Left renal pelvis (tissue), 4 donors: ENCODE measurements at regions not wholly inside any gene's neighbourhood (a gene's known extent, or its start where the extent isn't known, plus 50 kb on each side); places are given as distances from the start of the nearest gene placed in this dataset.

Experiments used
- DNase-seq, 4 donors: peaks; one replicate each; pipeline ENCODE4 v3.0.0-alpha.2; 2013; ENCODE audit warnings: low read depth in 4 of 4, low spot score in 3 of 4

DNA sequence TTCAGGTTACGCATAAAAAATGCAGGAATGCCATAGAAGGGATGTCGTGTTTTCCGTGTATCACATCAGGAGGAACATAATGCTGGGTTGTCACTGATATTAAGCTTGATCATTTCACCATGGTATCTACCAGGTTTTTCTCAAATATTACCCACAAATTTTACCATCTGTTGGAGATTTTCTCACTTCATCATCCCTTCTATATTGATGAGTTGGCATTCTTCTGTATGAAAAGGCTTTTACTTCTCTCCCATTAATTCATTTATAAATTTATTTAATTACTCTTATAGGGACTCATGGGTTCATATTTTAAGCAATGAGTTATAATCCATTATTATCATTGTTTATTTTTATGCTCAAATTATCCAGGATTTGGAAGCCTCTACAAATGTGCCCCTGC is 608.2 kb downstream of the EPHA4 start:
- no peak for DNase-seq

DNA sequence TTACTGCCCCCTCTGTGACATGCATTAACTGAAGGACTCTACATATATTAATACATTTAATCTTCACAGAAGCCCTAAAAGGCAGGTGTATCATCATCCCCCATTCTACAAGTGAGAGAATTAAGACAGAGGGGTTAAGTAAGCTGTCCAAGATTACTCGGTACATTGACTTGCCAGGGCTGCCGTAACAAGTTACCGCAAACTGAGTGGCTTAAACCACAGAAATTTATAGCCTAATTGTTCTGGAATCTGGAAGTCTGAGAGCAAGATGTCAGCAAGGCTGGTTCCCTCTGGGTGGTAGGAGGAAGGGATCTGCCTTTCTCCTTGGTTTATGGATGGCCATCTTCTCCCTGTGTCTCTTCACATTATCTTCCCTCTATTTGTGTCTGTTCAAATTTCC is 605.5 kb downstream of the EPHA4 start:
- no peak for DNase-seq

DNA sequence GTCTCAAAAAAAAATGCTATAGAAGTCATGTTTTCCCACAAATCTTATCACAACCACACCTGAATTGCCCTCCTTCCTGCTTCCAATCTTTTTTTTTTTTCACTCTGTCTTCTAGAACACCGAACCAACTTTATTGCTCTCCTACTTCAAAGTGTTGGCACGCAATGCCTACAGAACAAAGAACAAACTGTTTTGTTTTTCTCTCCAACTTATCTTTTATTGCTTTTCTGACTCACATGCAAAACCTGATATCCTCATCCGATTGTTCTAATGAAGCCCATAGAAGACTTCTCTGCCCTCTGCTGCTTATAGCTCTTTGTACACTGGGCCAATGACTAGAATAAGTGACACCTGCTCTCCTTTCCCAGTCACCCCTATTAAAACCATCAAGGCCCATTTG is 602.8 kb downstream of the EPHA4 start:
- no peak for DNase-seq

DNA sequence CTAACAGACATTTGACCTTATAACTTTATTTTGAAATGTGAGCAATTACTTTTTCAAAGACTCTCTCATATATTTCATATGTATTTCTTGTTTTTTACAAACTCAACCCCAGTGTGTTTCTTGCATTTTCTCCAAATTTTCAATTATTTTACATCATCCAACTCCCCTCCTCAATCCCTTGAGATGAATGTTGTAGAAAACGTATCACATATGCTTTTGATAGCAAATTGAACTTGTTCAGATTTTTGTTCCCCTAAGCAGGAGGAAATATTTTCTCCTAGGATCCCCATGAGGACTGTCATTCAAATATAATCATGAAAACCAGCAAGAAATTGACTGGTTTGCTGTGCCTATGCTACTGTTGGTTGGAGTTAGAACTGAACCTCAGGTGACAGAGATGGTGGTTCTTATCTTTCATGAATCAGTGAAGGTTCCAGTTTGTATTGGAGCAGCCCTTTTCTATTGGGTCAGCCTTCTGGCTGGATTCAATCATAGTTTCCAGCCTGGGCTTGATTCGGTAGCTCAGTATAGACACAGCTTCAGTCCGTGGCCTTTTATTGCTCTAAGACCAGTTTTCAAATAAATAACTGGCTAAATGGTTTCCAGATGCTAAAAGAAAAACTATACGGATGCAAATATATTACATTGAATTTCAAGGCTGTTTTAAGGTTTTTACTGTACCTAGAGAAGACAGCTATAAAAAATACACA is 591.0 kb downstream of the EPHA4 start:
- DNase-seq, result no peak

DNA sequence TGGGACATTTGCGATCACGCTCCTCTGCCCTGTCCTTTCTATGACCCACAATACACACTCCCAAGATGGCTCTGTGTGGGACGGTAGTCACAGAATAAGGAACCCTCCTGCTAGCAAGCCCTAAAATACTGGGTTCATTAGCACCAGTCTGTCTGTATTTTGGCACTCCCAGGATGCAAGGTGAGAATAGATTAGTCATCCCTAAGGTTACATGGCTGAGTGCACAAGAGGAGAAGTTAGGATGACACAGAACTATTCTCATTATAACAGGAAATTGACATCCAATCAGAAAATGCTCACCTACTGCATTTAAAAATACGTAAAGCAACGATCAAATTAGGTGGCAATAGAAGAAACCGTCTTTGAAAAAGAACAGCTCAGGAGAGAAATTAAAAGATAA is 590.2 kb downstream of the EPHA4 start:
- DNase-seq, result no peak

DNA sequence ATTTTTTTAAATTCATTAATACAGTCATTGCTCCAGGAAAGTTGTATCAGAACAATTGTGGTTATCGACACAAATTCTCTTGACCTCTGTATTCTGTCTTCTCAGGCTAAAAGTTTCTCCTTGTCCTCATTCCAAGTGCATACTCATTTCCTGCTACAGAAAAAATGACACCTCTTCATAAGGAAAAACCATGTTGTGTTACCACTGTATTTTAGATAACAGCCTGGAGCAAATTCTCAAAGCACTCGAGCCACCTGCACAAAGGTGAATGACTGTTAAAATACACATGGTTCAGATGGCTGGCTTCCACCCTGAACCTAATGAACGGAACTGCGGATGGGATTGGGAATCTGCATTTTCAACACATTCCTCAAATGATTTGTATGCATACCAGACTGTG is 586.5 kb downstream of the EPHA4 start:
- no peak for DNase-seq

DNA sequence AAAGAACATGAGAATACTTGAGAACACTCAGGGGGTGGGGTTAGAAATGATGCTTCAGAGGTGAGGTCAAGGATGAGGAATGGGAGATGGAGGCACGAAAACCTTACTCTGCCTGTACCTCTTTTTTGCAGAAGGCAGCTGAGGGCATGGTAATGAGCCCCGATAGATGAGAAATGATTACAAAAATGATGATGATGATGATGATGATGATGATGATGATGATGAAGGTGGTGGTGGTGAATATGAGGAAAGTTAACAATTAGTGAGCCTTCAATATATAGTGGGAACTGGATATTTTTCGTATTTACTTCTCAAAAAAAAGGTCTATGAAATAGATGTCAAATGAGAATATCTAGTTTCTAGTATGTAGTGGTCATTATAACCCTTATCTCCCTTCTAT is 584.3 kb downstream of the EPHA4 start:
- DNase-seq, result no peak

DNA sequence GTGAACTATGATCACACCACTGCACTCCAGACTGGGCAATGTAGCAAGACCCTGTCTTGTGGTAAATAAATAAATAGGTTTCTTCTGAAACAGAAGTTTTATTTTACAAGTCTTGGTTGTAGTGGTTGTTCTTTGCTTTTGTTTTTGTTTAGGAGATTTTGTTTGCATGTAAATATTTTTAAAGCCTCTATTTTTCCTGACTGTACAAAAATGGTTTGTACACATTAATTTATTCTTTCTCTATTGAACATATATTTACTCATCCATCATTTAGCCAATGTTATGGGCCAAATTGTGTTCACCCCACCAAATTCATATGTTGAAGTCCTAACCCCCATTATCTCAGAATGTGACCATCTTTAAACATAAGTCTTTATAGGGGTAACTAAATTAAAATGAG is 580.1 kb downstream of the EPHA4 start:
- DNase-seq, result no peak

DNA sequence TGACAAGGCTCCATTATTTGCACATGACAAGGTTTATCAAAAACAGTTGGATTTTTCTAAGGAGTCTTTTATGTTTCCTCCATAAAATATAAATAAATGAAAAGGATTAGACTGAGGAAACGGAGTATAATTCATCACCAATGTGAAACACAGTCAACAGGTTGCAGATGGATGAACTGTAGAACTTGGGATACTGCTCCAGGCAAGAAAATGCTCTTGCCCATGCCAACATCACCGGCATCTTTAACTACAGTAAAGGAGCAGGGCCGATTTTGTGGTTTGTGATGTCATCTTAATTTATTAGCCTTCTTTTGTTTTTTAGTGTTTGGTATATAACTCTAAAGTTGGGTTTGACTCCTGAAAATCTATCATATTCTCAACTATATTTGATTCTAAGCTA is 577.3 kb downstream of the EPHA4 start:
- DNase-seq, result no peak

DNA sequence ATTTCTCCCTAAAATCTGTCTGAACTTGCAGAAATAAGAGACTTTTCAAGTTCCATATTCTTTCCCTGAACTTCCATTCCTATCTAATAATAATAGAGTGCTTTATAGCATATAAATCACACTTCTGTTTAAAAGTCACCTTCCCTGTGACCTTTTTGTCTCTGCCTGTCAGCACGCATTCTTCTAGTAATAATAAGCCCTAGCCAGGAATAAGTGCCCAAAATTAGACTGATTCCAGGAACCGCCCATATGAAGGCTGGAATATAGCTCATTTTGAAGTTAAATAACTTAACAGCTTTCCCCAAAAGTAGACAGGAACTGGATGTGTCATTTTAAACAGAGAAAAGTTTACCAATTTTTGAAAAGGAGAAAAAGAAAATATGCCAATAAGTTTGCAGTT is 576.5 kb downstream of the EPHA4 start:
- DNase-seq, result no peak

DNA sequence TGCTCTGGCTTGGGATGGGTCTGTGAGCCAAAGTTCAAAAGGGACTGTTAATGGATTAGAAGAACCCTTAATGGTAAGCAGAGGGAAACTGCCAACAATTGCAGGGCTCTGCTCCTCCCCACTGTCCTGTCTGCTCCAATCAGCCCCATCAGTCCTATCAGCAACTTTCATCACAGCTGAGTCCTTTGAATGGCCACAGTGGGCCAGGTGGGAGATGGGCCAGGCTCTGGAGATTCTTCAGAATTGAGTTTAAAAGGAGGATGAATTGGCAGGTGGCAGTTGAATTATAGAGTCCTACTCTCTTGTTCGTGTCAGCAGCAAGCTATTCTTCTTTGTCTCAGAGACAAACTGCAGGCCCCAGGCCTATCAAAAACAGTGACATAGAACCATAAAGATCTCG is 573.9 kb downstream of the EPHA4 start:
- no peak for DNase-seq

DNA sequence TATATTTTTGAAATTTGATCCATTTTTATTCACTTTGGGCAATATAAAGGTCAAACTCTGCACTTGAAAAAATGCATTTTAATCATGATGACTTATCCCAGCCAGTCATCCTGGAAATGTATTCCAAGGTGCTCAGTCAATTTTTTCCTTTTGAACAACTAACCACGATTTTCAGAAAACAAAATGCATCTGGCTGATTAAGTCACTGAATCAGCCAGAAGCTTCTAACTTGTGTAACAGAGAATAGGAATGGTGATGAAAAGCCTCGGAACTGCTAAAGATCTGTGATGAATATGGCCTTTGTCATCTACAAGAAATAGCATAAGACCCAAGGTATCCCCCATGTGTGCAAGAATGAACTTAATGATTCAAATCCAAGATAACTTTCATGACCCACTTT is 572.7 kb downstream of the EPHA4 start:
- DNase-seq, result no peak

DNA sequence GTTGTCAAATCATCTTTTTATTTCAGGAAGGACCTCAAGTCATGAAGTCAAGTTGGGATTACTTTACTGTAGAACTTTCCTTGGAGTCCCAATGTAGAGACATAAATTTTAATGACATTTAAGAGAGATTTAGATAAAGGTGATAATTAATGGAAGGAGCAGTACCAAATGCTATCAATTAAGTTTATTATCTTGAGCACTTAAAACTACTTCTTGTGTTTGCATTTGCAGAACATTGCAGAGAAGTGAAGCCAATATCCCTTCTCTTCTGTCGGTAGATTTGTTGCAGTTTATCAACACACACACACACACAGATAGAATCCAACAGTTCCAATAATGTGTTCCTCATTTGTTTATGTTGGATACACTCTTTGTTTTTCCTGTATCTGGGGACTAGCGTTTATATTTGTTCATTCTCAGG is 570.7 kb downstream of the EPHA4 start:
- DNase-seq, result peak in 3 of 4 donors; percentile 42 to 51 (median 48)

DNA sequence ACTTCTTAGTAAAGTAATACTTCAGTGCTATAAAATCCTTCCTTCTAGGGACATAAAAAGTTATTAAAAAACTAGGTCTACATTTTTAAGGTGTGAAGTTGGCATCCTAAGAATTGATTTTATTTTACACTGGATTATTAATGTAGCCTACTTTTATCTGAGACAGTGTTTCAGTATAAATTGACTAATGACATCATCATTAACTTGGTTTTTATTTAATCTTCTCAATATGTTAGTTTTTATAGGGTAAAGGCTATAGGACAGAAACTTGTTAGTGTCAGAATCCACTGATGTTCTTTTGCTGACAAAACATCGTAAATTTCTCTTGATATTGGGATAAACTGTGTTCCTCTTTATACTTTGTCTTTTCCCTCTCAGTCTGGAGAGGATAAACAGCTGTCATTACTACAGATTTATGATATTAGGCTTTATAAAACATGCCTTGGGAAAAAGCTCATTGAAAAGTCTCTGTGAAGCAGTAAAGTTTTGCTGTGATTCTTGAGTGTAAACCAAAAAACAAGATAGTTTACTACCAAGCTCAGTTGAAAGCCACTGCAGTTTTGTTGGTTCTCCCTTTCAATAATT is 569.9 kb downstream of the EPHA4 start:
- DNase-seq, result no peak

DNA sequence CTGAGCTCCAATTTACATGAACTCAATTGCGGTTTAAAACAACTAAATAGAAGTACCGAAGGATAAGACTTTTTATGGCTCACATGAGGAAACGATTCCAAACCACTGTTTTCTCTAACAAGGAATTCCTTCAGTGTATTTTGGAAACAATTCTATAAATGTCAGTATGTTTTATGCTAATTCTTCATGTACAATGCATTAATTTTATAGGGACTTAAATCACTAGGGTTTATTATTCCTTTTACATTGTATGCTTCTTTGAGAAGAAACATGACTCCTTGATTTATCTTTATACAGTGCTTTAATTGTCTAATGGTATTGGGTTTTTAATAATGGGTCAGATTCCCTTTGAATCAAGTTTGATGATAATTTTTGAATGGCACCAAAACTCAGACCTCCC is 566.8 kb downstream of the EPHA4 start:
- DNase-seq, result no peak

DNA sequence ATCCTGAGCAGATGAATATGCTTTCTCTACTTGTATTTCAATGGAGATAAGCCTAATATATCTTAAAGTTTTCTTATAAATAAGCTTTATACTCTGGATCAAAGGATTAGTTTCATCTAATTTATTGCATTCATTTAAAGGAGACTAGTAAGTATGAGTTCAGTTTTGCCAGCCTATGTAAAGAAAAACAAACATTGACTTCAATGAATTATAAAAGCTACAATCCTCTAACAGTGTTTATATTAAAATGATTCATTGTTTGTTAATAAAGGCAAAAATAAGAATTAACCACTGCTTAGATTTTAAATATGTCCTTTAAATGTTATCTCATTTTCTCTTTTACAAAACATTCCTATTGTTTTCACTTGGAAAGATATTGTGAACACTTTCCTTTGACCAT is 566.0 kb downstream of the EPHA4 start:
- DNase-seq, result no peak

DNA sequence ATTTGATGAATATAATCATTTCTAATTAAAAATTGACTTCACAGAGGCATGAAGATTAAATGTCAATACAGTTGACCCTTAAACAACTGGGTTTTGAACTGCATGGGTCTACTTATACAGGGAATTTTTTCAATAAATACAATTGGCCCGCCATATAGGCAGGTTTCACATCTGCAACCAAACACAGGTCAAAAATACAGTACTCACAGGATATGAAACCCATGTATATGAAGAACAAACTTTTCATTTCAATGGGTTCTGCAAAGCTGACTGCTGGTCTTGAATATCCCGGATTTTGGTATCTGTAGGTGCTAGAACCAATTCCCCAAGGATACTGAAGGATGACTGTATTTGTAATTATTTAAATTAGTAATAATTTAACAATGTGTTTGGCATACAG is 555.6 kb downstream of the EPHA4 start:
- no peak for DNase-seq

DNA sequence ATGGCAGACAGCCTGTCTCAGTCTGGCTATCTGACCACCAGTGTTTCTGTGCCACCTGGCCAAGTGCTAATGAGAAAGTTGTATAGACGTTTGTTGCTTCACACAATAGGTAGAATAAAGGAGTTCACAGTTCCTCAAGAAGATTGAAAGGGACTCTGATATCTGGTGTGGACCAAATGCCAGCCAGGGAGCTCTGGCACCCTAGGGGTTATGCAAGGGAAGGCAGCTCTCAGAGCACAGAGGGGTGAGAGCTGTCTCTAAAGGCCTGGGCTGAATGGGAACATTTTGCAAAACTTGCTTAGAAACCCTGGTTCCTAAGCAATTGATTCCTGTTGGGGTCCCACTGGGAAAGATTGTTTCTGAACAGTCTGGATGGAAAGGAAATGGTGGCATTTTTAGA is 553.8 kb downstream of the EPHA4 start:
- no peak for DNase-seq

DNA sequence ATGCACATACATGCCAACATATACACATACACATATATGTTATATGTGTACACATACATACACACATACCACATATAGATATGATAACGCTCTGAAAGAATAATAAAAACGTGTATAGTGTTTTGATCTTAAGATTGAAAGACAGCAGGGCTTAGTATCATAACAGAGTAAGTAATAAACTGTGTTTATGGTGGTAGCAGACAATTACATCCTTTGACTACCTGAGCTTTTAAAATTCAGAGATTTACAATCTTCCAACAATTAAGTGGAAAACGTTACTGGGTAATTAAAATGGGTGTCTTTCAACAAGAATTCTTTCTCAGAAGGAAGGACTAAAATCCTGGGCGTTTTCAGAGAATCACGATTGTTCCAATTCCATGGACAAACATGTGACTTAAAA is 552.4 kb downstream of the EPHA4 start:
- DNase-seq, result no peak

DNA sequence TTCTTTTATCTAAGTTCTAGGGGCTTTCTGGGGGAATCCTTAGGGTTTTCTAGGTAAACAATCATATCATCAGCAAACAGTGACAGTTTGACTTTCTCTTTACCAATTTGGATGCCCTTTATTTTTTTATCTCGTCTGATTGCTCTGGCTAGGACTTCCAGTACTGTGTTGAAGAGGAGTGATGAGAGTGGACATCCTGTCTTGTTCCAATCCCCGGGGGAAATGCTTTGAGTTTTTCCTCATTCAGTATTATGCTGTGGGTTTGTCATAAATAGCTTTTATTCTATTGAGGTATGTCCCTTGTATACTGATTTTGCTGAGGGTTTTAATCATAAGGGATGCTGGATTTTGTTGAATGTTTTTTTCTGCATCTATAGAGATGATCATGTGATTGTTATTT is 549.5 kb downstream of the EPHA4 start:
- no peak for DNase-seq

DNA sequence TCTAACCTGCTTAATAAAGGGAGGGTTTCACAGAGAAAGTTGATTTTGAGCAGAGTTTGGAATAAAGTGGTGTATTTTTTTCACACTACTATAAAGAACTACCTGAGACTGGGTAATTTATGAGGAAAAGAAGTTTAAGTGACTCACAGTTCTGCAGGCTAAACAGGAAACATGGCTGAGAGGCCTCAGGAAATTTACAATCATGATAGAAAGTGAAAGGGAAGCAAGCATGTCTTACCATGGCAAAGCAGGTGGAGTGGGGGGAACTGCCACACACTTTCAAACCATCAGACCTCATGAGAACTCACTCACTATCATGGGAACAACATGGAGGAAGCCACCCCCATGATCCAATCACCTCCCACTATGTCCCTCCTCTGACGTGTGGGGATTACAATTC is 546.7 kb downstream of the EPHA4 start:
- no peak for DNase-seq

DNA sequence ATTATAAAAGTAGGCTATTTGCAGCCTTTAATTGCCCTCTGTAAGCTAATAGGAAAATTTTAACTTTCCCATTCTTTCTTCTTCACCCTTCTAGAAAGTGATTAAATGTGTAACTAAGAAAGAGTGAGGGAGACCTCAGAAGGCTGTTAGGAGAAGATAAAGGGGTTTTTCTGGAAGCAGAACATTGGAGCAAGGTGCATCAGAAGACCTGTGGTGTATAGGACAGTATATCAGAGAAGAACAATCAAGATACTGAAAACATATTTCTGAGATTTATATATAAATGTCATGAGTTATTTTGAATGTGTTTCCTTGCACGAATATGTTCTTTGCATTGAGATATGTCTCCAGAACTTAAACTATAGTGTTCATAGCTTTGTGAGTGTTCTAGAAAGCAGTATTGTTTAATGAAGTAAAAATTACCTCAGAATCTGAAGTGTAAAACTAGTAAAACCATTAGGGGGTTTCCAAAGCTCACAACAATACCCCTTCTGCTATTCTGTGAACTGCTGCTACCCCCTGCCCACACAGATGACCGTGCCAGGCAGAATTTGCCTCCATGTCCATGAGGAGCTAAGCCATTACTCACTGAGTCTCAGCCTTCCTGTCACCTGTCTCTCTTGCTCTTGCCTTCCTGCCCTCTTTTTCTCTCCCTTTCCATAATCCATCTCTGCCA is 537.9 kb downstream of the EPHA4 start:
- no peak for DNase-seq
